Midbrain (tissue), 1 donor: ENCODE measurements at regions not wholly inside any gene's neighbourhood (a gene's known extent, or its start where the extent isn't known, plus 50 kb on each side); places are given as distances from the start of the nearest gene placed in this dataset.

ENCODE experiments used
- DNase-seq: peaks from one replicate; lab custom pipeline; 2025; lab: John Stamatoyannopoulos, UW

GRCh38 chr1:30316056-30316455 lies 407.3 kb downstream of the MATN1 start:
- no peak for DNase-seq

- DNase-seq = no peak
These were observed 408.0 kb downstream of the MATN1 start for GRCh38 chr1:30315185-30315960.

GRCh38 chr1:30314591-30314990 lies 408.8 kb downstream of the MATN1 start:
- no peak for DNase-seq

- no peak for DNase-seq
These were observed 409.8 kb downstream of the MATN1 start for GRCh38 chr1:30313584-30313983.

GRCh38 chr1:30313176-30313575 lies 410.2 kb downstream of the MATN1 start:
- DNase-seq = no peak

GRCh38 chr1:30312226-30312625 lies 411.2 kb downstream of the MATN1 start:
- DNase-seq = no peak

GRCh38 chr1:30311749-30312148 lies 411.6 kb downstream of the MATN1 start:
- no peak for DNase-seq

GRCh38 chr1:30310966-30311742 lies 412.2 kb downstream of the MATN1 start:
- DNase-seq = no peak

- no peak for DNase-seq
These were observed 416.2 kb downstream of the MATN1 start for GRCh38 chr1:30307182-30307581.

- DNase-seq = no peak
These were observed 417.9 kb downstream of the MATN1 start for GRCh38 chr1:30305519-30305918.

- DNase-seq = no peak
These were observed 418.3 kb downstream of the MATN1 start for GRCh38 chr1:30305061-30305460.

- no peak for DNase-seq
These were observed 419.3 kb downstream of the MATN1 start for GRCh38 chr1:30304080-30304479.

GRCh38 chr1:30303387-30303786 lies 420.0 kb downstream of the MATN1 start:
- DNase-seq = no peak

GRCh38 chr1:30302858-30303257 lies 420.5 kb downstream of the MATN1 start:
- no peak for DNase-seq

- no peak for DNase-seq
These were observed 422.7 kb downstream of the MATN1 start for GRCh38 chr1:30300669-30301068.

- no peak for DNase-seq
These were observed 424.0 kb downstream of the MATN1 start for GRCh38 chr1:30299393-30299792.

GRCh38 chr1:30295674-30296073 lies 427.7 kb downstream of the MATN1 start:
- no peak for DNase-seq

GRCh38 chr1:30295266-30295665 lies 428.1 kb downstream of the MATN1 start:
- no peak for DNase-seq

- no peak for DNase-seq
These were observed 428.9 kb downstream of the MATN1 start for GRCh38 chr1:30294508-30294907.

GRCh38 chr1:30292451-30292850 lies 430.9 kb downstream of the MATN1 start:
- DNase-seq = no peak

- DNase-seq = no peak
These were observed 431.9 kb downstream of the MATN1 start for GRCh38 chr1:30291526-30291925.

- no peak for DNase-seq
These were observed 432.8 kb downstream of the MATN1 start for GRCh38 chr1:30290581-30290980.

- DNase-seq = no peak
These were observed 435.4 kb downstream of the MATN1 start for GRCh38 chr1:30287976-30288375.
